Suprapubic skin (tissue), 3 donors: ENCODE measurements at regions not wholly inside any gene's neighbourhood (a gene's known extent, or its start where the extent isn't known, plus 50 kb on each side); places are given as distances from the start of the nearest gene placed in this dataset.

Source experiments
- POLR2A ChIP-seq, 2 donors: fragments of 450-650 bp; IDR thresholded peaks; one replicate each; pipeline ENCODE4 v1.6.1; 2017; ENCODE audit warnings: antibody characterized with exemption in 2 of 2, mild to moderate bottlenecking in 2 of 2, moderate library complexity in 2 of 2
- TF ChIP-seq, protein P1 (sequence below), 2 donors: fragments of 200-600 bp in 1 of 2; fragments of 450-650 bp in 1 of 2; sonication (generic) in 1 of 2; IDR thresholded peaks; one replicate each; pipeline ENCODE4 v1.5.1; 2016 to 2019; ENCODE audit warnings: antibody characterized with exemption in 2 of 2, mild to moderate bottlenecking in 1 of 2, moderate library complexity in 1 of 2

- no peak for TF ChIP-seq POLR2A (IDR thresholded peaks at IDR 0.05)
- TF ChIP-seq, protein P1, sequence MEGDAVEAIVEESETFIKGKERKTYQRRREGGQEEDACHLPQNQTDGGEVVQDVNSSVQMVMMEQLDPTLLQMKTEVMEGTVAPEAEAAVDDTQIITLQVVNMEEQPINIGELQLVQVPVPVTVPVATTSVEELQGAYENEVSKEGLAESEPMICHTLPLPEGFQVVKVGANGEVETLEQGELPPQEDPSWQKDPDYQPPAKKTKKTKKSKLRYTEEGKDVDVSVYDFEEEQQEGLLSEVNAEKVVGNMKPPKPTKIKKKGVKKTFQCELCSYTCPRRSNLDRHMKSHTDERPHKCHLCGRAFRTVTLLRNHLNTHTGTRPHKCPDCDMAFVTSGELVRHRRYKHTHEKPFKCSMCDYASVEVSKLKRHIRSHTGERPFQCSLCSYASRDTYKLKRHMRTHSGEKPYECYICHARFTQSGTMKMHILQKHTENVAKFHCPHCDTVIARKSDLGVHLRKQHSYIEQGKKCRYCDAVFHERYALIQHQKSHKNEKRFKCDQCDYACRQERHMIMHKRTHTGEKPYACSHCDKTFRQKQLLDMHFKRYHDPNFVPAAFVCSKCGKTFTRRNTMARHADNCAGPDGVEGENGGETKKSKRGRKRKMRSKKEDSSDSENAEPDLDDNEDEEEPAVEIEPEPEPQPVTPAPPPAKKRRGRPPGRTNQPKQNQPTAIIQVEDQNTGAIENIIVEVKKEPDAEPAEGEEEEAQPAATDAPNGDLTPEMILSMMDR (IDR thresholded peaks at IDR 0.05), result no peak
Measured at GRCh38 chr10:128518000-128518399, 391.8 kb upstream of the MKI67 start.
